Eye (tissue), 1 donor: ENCODE measurements at regions not wholly inside any gene's neighbourhood (a gene's known extent, or its start where the extent isn't known, plus 50 kb on each side); places are given as distances from the start of the nearest gene placed in this dataset.

Experiments used
- DNase-seq: peaks from one replicate; pipeline ENCODE4 v3.0.0-alpha.2; 2015

GRCh38 chr3:31157047-31157694 lies 262.7 kb upstream of the GADL1 start:
- DNase-seq: no peak

GRCh38 chr3:31157893-31158620 lies 263.6 kb upstream of the GADL1 start:
- DNase-seq: no peak

- no peak for DNase-seq
Observed at GRCh38 chr3:31159331-31160039, 265.0 kb upstream of the GADL1 start.

- DNase-seq: no peak
Observed at GRCh38 chr3:31161889-31162288, 267.4 kb upstream of the GADL1 start.

- no peak for DNase-seq
Observed at GRCh38 chr3:31164381-31164780, 269.9 kb upstream of the GADL1 start.

- DNase-seq: peak; percentile 15
Observed at GRCh38 chr3:31165399-31165860, 271.0 kb upstream of the GADL1 start.

- DNase-seq: peak; percentile 24
Observed at GRCh38 chr3:31166249-31166885, 271.9 kb upstream of the GADL1 start.

- no peak for DNase-seq
Observed at GRCh38 chr3:31167666-31168065, 273.2 kb upstream of the GADL1 start.

GRCh38 chr3:31170932-31171670 lies 276.6 kb upstream of the GADL1 start:
- DNase-seq: no peak

- no peak for DNase-seq
Observed at GRCh38 chr3:31172336-31172735, 277.9 kb upstream of the GADL1 start.

GRCh38 chr3:31173118-31173718 lies 278.8 kb upstream of the GADL1 start:
- DNase-seq: no peak

- DNase-seq: no peak
Observed at GRCh38 chr3:31174079-31174478, 279.6 kb upstream of the GADL1 start.

GRCh38 chr3:31176045-31176444 lies 281.6 kb upstream of the GADL1 start:
- no peak for DNase-seq

GRCh38 chr3:31178467-31178866 lies 284.0 kb upstream of the GADL1 start:
- no peak for DNase-seq

GRCh38 chr3:31179768-31180167 lies 285.3 kb upstream of the GADL1 start:
- DNase-seq: no peak

- no peak for DNase-seq
Observed at GRCh38 chr3:31180274-31180673, 285.8 kb upstream of the GADL1 start.

GRCh38 chr3:31181661-31182060 lies 287.2 kb upstream of the GADL1 start:
- no peak for DNase-seq

- no peak for DNase-seq
Observed at GRCh38 chr3:31182661-31183060, 288.2 kb upstream of the GADL1 start.

GRCh38 chr3:31184261-31185061 lies 290.0 kb upstream of the GADL1 start:
- DNase-seq: no peak

GRCh38 chr3:31185062-31185357 lies 290.5 kb upstream of the GADL1 start:
- DNase-seq: no peak

GRCh38 chr3:31186041-31186440 lies 291.6 kb upstream of the GADL1 start:
- DNase-seq: no peak

- no peak for DNase-seq
Observed at GRCh38 chr3:31187380-31187779, 292.9 kb upstream of the GADL1 start.
